ENCODE measurements at regions not wholly inside any gene's neighbourhood (a gene's known extent, or its start where the extent isn't known, plus 50 kb on each side); places are given as distances from the start of the nearest gene placed in this dataset.

DNA sequence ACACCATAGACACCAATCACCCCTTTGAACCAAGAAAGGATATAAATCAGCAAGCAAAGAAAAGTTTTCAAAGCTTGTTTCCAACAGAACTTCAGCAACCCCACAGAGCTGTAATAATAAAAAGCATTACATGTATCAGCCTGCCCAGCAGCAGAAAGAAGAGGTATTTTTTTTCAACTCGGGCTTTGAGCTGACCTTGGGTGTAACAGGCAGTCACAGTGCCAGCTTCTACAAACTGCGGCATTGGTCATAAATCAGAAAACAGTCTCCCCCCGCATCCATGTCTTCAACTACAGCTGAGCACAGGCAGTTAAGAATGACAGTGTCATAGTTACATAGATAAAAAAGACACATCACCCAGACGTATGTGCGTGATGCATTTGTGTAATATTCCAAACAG is 671.0 kb upstream of the SLITRK1 start:
- no peaks in the 10 kb centered on the region for H3K27me3 Mint-ChIP-seq
- ATAC-seq, result no peak
- no peaks in the 10 kb centered on the region for H3K36me3 Mint-ChIP-seq

DNA sequence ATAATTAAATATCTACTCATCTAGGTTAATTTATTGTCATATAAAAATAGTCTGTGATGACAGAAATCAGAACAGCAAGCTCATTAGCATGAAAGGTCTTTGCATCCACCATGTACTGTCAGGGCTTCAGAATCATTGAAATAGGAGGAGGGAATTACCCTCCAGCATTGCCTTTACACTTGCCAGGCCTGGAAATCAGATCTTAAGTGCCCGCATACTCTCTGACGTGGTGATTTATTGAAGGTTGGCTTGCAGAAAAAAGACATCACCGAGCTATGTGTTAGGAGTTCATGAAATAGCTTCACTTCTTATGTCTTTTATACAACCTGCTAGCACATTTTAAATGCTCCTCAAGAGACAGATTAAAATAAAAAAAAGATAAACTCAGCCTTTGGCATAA is 661.7 kb upstream of the SLITRK1 start:
- ATAC-seq, result no peak
- no peaks in the 10 kb centered on the region for H3K4me1 Mint-ChIP-seq
- H3K27me3 Mint-ChIP-seq, result no peaks in the 10 kb centered on the region
- H3K36me3 Mint-ChIP-seq, result no peaks in the 10 kb centered on the region
- H3K9me3 Mint-ChIP-seq, result peaks cover 6% of the 10 kb centered on the region
- no peak overlapping the region for H3K27ac Mint-ChIP-seq
- H3K4me3 Mint-ChIP-seq, result no peak overlapping the region

More for the DNA sequence above, 671.0 kb upstream of the SLITRK1 start:
- no peak overlapping the region for H3K27ac Mint-ChIP-seq
- no peak overlapping the region for H3K4me3 Mint-ChIP-seq
- peaks cover 7% of the 10 kb centered on the region for H3K9me3 Mint-ChIP-seq
- no peaks in the 10 kb centered on the region for H3K4me1 Mint-ChIP-seq

DNA sequence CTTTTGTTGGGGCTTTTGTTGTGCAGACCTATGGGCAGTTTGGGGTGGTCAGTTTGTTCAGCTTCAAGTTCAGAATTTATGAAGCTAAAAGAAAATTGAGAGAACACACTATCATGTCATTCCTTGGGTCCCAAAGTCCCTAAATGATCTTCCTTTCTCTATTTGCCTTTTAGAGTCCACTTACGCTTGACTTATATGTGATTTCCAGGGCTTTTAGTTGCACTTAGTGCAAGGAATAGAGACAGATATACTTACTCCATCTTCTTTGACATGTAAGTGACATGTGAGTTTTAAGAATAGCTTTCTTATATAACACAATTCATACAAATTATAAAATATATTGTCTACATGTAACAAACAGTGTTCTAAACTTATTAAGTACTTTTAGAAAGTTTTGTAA is 660.1 kb upstream of the SLITRK1 start:
- H3K4me3 Mint-ChIP-seq, result no peak overlapping the region
- no peak for ATAC-seq
- no peaks in the 10 kb centered on the region for H3K27me3 Mint-ChIP-seq
- H3K9me3 Mint-ChIP-seq, result peaks cover 6% of the 10 kb centered on the region
- no peaks in the 10 kb centered on the region for H3K36me3 Mint-ChIP-seq
- H3K27ac Mint-ChIP-seq, result no peak overlapping the region
- no peaks in the 10 kb centered on the region for H3K4me1 Mint-ChIP-seq

DNA sequence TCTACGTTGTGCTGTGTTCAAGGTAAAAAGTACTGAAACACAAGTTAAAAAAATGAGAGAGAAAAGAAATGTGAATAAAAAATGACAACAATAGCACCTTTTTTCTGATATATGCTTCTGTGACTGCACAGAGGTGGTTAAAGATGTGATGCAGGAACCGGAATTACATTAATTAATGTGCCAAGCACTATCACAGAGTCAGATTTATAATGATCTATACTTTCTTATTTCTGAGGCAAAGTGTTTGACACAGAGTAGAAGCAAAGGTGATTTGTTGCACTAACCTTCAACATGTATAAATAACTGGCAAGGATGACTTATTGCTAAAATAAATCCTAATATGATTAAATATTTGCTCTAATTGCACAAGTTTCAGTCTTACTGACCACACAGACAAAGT is 654.6 kb upstream of the SLITRK1 start:
- H3K9me3 Mint-ChIP-seq, result peaks cover 4% of the 10 kb centered on the region
- ATAC-seq, result no peak
- no peak overlapping the region for H3K27ac Mint-ChIP-seq
- no peaks in the 10 kb centered on the region for H3K36me3 Mint-ChIP-seq
- H3K4me3 Mint-ChIP-seq, result no peak overlapping the region
- no peaks in the 10 kb centered on the region for H3K27me3 Mint-ChIP-seq
- no peaks in the 10 kb centered on the region for H3K4me1 Mint-ChIP-seq

DNA sequence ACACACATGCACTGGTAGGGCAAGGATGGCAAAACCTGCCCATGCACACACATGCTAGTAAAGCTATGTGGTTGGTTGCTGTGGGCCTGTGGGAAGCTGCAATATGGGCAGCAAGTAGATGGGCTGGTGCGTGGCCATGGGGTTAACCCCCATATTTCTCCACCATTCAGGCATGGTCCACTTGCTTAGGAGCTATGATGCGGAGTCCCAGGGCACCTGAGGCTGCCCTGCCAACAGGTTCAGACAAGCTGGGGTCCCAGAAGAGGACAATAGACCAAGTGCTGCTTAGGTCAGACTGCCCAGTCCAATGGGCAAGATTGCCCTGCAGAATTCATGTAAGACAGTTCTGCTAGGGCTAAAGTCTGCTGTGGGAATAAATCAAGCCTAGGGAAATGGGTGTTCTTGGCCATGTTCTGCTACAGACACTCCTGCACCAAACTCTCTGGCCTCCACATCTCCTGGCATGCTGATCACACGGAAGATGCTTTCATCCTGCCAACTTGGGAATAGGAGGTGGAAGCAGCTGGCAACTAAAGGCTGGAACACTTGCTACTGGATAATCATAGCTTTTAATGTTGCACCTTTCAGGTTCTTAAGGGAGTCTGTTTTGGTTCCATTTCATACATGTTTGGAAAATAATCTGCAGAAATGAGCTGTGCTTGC is 646.3 kb upstream of the SLITRK1 start:
- Mint-ChIP-seq H3K36me3 (no peaks in the 10 kb centered on the region), H3K4me3 (no peak overlapping the region), H3K9me3 (peaks cover 10% of the 10 kb centered on the region), H3K27me3 (no peaks in the 10 kb centered on the region), H3K4me1 (no peaks in the 10 kb centered on the region), H3K27ac (no peak overlapping the region)
- peak; percentile 50 for ATAC-seq

DNA sequence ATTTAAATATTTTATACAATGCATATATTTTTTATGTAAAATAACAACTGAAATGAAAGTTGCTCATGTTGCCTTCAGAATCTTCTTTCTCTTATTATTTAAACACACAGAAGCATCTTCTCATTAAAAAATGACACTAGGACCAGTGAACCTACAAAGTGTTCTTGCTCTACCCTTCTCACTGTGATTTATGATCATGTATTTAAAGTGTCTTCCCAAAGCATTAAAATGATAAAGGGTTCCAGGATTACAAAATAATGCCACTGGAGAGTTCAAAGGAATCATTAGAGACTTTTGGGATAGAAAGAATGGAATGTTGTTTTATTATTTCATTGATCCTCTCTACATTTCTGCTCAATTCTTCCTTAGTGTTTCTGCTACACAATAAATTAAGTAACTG is 643.6 kb upstream of the SLITRK1 start:
- ATAC-seq, result no peak
- Mint-ChIP-seq H3K4me3 (no peak overlapping the region), H3K27ac (no peak overlapping the region), H3K4me1 (no peaks in the 10 kb centered on the region), H3K27me3 (no peaks in the 10 kb centered on the region), H3K36me3 (no peaks in the 10 kb centered on the region), H3K9me3 (peaks cover 17% of the 10 kb centered on the region)

DNA sequence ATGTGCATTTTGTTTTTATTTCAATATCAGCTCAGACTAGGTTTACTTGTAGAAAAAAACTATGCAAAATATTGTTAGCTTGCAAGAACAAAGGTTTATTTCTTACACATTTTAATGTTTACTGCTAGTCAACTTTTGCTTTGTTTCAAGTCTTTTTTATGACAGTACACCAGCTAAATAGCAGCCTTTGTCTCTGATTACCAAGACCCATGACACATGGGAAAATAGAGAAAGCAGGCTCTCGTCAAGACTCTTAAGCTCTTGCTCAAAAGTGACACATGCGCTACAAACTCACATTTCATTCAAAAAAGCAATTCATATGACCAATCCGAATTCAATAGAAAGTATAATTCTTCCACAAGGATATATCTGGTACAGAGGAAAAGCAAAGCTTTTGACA is 642.3 kb upstream of the SLITRK1 start:
- ATAC-seq, result no peak
- Mint-ChIP-seq H3K4me3 (no peak overlapping the region), H3K4me1 (no peaks in the 10 kb centered on the region), H3K36me3 (no peaks in the 10 kb centered on the region), H3K27me3 (no peaks in the 10 kb centered on the region), H3K9me3 (peaks cover 18% of the 10 kb centered on the region), H3K27ac (no peak overlapping the region)

DNA sequence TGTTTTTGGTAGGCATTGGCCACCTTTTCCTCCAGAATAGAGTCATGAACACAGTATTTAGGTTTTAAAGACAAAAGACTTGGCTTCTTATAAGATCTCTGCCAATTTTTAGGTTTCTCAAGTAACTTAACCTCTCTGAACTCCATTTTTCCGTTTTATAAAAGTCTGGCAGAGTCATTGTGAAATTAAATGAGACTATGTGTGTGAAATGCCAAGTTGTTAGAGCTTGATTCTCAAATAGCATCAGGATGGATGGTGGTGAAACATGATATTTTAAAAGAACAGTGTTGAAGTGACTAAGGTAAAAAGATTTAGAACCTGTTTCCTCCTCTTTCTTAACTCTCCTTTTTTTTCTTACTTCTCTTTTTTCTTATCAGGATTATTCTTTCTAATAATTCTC is 617.7 kb upstream of the SLITRK1 start:
- Mint-ChIP-seq H3K4me3 (no peak overlapping the region), H3K27ac (no peak overlapping the region), H3K9me3 (peaks cover 4% of the 10 kb centered on the region), H3K36me3 (no peaks in the 10 kb centered on the region), H3K27me3 (no peaks in the 10 kb centered on the region), H3K4me1 (no peaks in the 10 kb centered on the region)
- no peak for ATAC-seq

DNA sequence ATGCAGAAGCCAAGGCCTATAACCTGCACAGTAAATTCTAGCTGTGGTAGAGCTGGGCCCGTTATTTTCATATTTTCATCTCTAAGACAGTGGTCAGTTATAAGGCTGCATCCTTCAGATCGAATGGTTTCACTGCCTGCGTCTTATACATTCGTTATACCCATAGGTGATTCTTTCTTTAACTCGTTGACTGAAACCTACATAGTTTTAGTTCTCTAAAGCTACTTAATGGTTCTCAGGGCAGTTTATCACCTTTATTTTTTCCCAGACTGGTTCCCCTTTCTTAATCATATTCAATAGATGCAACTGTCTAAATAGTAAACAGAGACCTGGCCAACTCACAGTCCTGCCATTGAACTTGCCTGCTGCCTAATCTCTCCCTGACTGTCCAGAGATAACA is 615.3 kb upstream of the SLITRK1 start:
- Mint-ChIP-seq H3K9me3 (no peaks in the 10 kb centered on the region), H3K36me3 (no peaks in the 10 kb centered on the region), H3K27me3 (no peaks in the 10 kb centered on the region), H3K4me3 (no peak overlapping the region), H3K4me1 (no peaks in the 10 kb centered on the region), H3K27ac (no peak overlapping the region)
- ATAC-seq, result no peak

DNA sequence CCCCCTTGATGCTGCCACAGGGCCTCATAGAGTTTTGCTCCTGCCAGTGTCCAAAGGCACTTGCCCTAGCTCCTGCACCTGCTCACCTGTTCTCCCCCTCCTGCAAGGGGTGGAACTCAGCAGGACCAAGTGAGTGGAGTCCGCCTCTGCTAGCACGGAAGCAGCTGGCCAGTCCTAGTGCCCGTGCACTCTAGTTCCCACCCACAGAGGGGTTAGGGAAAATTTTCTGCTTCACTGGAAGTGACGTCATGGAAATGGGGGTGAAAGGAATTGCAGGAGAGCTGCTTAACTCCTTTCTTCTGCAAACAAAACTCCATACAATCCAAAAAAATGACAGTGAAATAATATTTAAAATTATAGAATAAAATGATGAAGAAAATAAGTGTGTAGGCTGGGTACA is 609.7 kb upstream of the SLITRK1 start:
- Mint-ChIP-seq H3K9me3 (peaks cover 4% of the 10 kb centered on the region), H3K27ac (no peak overlapping the region), H3K27me3 (no peaks in the 10 kb centered on the region), H3K4me1 (no peaks in the 10 kb centered on the region), H3K36me3 (no peaks in the 10 kb centered on the region), H3K4me3 (no peak overlapping the region)
- no peak for ATAC-seq

DNA sequence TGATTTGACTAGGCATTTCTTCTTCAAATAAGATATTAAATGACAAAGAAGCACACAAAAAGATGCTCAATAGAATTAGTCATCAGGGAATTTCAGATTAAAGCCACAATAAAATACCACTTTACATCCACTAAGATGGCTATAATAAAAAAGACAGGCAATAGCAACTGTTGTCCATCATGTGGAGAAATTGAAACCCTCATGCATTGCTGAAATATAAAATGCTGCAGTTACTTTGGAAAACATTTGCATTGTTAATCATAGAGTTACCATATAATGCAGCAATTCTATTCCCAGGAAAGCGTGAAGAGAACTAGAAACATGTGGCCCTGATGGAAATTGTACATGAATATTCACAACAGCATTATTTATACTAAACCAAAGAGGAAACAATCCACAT is 605.5 kb upstream of the SLITRK1 start:
- Mint-ChIP-seq H3K4me1 (no peaks in the 10 kb centered on the region), H3K27ac (no peak overlapping the region), H3K27me3 (no peaks in the 10 kb centered on the region), H3K9me3 (peaks cover 6% of the 10 kb centered on the region), H3K36me3 (no peaks in the 10 kb centered on the region), H3K4me3 (no peak overlapping the region)
- ATAC-seq, result no peak

DNA sequence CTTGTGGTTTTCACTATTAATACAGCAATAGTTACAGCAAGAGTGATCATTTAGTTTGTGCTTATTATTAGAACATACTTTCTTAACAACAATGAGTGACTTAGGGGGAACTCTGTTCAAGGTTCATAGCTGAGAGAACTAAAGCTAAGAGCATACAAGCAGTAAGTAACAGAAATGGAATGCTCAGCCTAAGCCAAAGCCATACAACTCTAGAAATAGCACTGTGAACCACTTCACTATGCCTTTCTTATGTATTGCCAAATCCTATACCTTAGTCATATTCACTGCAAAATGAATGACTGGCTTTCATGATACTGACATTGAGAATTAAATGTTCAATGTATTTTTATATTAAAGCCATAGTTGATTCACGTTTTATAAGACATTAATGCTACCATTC is 599.7 kb upstream of the SLITRK1 start:
- peaks cover 5% of the 10 kb centered on the region for H3K9me3 Mint-ChIP-seq
- no peak overlapping the region for H3K27ac Mint-ChIP-seq
- H3K36me3 Mint-ChIP-seq, result no peaks in the 10 kb centered on the region
- H3K4me3 Mint-ChIP-seq, result no peak overlapping the region
- no peak for ATAC-seq
- H3K4me1 Mint-ChIP-seq, result no peaks in the 10 kb centered on the region
- no peaks in the 10 kb centered on the region for H3K27me3 Mint-ChIP-seq

DNA sequence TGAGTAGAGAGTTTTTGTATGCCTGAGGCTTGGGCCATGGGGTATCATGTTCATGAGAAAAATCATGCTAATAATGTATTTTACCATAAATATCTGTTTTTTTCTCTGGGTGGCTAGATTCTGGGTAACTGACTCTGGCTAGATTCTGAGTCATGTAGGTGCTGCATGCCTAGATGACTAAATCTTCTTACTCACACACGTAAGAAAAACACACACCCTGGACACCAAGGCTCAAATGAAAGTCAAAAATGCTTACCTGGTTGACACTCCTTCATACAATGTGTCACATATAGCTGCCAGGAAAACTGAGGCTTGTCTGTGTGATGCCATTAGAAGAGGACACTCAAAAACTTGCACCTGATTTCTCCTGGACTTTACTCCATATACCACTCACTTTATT is 597.4 kb upstream of the SLITRK1 start:
- Mint-ChIP-seq H3K27me3 (no peaks in the 10 kb centered on the region), H3K9me3 (peaks cover 5% of the 10 kb centered on the region), H3K27ac (no peak overlapping the region), H3K4me3 (no peak overlapping the region), H3K36me3 (no peaks in the 10 kb centered on the region), H3K4me1 (no peaks in the 10 kb centered on the region)
- no peak for ATAC-seq

DNA sequence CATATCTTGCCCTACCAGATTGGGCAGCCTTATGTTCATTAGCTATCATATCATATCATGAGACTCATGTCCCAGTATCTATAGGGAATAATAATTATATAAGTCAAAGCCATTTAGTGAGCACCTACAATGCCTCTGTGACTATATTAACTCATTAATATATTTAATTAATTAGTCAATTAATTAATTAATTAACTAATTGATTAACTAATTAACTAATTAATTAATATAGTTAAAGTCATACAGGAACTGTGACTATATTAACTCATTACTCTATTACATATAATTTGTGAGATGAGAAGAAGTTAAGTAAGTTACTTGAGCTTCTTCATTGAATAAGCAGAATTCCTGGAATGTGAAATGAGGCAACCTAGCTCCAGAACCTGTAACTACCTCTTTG is 588.3 kb upstream of the SLITRK1 start:
- ATAC-seq, result no peak
- H3K4me1 Mint-ChIP-seq, result no peaks in the 10 kb centered on the region

DNA sequence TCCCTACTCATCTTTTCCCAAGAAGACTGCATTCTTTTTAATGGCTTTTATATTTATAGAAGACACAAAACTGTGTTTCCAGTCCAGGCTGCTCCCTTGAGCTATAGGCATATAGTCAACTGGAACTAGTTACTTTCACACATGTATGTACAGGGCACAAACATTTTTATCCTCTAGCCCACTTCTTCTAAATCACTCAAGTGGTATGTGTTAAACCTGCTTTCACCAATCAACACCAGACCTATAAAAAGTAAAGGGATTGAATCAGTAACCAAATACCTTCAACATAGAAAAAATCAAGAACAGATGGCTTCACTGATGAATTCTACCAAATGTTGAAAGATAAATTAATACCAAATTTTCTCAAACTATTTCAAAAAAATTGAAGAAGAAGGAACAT is 584.2 kb upstream of the SLITRK1 start:
- Mint-ChIP-seq H3K36me3 (no peaks in the 10 kb centered on the region), H3K4me3 (no peak overlapping the region), H3K4me1 (no peaks in the 10 kb centered on the region)

More for the DNA sequence above, 588.3 kb upstream of the SLITRK1 start:
- Mint-ChIP-seq H3K36me3 (no peaks in the 10 kb centered on the region), H3K9me3 (peaks cover 2% of the 10 kb centered on the region), H3K27me3 (no peaks in the 10 kb centered on the region), H3K4me3 (no peak overlapping the region), H3K27ac (no peak overlapping the region)

DNA sequence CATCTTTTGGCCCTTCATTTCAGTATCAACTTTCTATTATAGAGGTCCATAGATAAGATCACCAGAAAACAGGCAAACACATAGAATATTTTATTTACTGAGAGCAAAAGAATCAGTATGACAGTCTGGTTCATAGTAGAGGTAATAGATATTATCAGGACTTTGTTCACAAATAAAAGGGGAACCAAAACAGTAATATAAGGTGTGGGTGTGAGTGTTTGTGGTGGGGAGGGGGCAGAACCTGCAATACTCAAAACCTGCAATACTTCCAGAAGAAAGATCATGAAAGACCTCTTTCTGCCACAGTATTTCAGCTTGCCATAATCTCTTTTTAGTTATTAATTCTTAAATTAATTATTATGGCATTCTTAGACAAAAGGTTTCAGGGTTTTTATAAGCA is 578.7 kb upstream of the SLITRK1 start:
- H3K4me3 Mint-ChIP-seq, result no peak overlapping the region
- H3K9me3 Mint-ChIP-seq, result peaks cover 15% of the 10 kb centered on the region
- no peaks in the 10 kb centered on the region for H3K27me3 Mint-ChIP-seq
- H3K27ac Mint-ChIP-seq, result no peak overlapping the region
- ATAC-seq, result no peak
- H3K36me3 Mint-ChIP-seq, result no peaks in the 10 kb centered on the region
- H3K4me1 Mint-ChIP-seq, result no peaks in the 10 kb centered on the region

More for the DNA sequence above, 584.2 kb upstream of the SLITRK1 start:
- H3K27me3 Mint-ChIP-seq, result no peaks in the 10 kb centered on the region
- ATAC-seq, result no peak
- H3K27ac Mint-ChIP-seq, result no peak overlapping the region
- H3K9me3 Mint-ChIP-seq, result peaks cover 12% of the 10 kb centered on the region

All from stimulated activated memory B cell treated with anti-CD40 and anti-IgM and Interleukin-4, amounts not matched to agents 10 μg/mL and 1 μg/mL and 100 μg/mL, for 72 hours (primary cell).